HepG2 (cell line): ENCODE measurements at regions not wholly inside any gene's neighbourhood (a gene's known extent, or its start where the extent isn't known, plus 50 kb on each side); places are given as distances from the start of the nearest gene placed in this dataset.

Experiments
- ATAD3A ChIP-seq: sonication (generic); formaldehyde crosslinking; IDR thresholded peaks from 2 replicates; pipeline ENCODE4 v1.4.0; 2020; ENCODE audit warnings: missing genetic modification reagents
- GABPB1 ChIP-seq: IDR thresholded peaks from 2 replicates; pipeline ENCODE4 v1.6.1; 2016; ENCODE audit warnings: mild to moderate bottlenecking, missing genetic modification reagents, moderate library complexity, missing compliant biosample characterization
- GZF1 ChIP-seq: sonication (generic); formaldehyde crosslinking; IDR thresholded peaks from 2 replicates; pipeline ENCODE4 v1.5.1; 2020; ENCODE audit warnings: mild to moderate bottlenecking, missing genetic modification reagents
- HHEX ChIP-seq: IDR thresholded peaks from 2 replicates; pipeline ENCODE4 v1.6.1; 2016; ENCODE audit warnings: control low read depth
- MTA3 ChIP-seq: sonication (generic); formaldehyde crosslinking; IDR thresholded peaks from 2 replicates; pipeline ENCODE4 v1.4.0; 2020; ENCODE audit warnings: missing genetic modification reagents
- RCOR2 ChIP-seq: IDR thresholded peaks from 2 replicates; pipeline ENCODE4 v1.6.1; 2016; ENCODE audit warnings: missing biosample characterization, missing genetic modification reagents
- SNAPC2 ChIP-seq: sonication (generic); formaldehyde crosslinking; IDR thresholded peaks from 2 replicates; pipeline ENCODE4 v1.8.1; 2022; ENCODE audit warnings: mild to moderate bottlenecking, missing genetic modification reagents
- STAT5B ChIP-seq: sonication (generic); formaldehyde crosslinking; IDR thresholded peaks from 2 replicates; pipeline ENCODE4 v1.4.0; 2020; ENCODE audit warnings: missing genetic modification reagents
- SYNCRIP ChIP-seq: fragments of 200-400 bp; formaldehyde crosslinking; IDR thresholded peaks from 2 replicates; pipeline ENCODE4 v1.6.1; 2018; ENCODE audit warnings: mild to moderate bottlenecking, low read depth, low read length; ENCODE audit not compliant: insufficient read depth
- TBX3 ChIP-seq: fragments of 450-650 bp; IDR thresholded peaks from 2 replicates; pipeline ENCODE4 v1.6.1; 2017; ENCODE audit warnings: antibody characterized with exemption, mild to moderate bottlenecking, inconsistent platforms, borderline replicate concordance
- ZNF207 ChIP-seq: fragments of 450-650 bp; IDR thresholded peaks from 2 replicates; pipeline ENCODE4 v1.6.1; 2016; ENCODE audit warnings: antibody characterized with exemption, borderline replicate concordance
- ZNF746 ChIP-seq: sonication (generic); formaldehyde crosslinking; IDR thresholded peaks from 2 replicates; pipeline ENCODE4 v1.8.0; 2022; ENCODE audit warnings: mild to moderate bottlenecking, missing genetic modification reagents
- ZSCAN12 ChIP-seq: sonication (generic); formaldehyde crosslinking; IDR thresholded peaks from 2 replicates; pipeline ENCODE4 v1.9.0; 2021; ENCODE audit warnings: mild to moderate bottlenecking, missing genetic modification reagents
- ZSCAN25 ChIP-seq: sonication (generic); formaldehyde crosslinking; IDR thresholded peaks from 2 replicates; pipeline ENCODE4 v1.8.0; 2022; ENCODE audit warnings: mild to moderate bottlenecking, missing genetic modification reagents
- TF ChIP-seq, protein P1 (sequence below): sonication (generic); formaldehyde crosslinking; IDR thresholded peaks from 2 replicates; pipeline ENCODE4 v1.4.0; 2020; ENCODE audit warnings: missing genetic modification reagents
- TF ChIP-seq, protein P2 (sequence below): sonication (generic); formaldehyde crosslinking; IDR thresholded peaks from 2 replicates; pipeline ENCODE4 v1.5.0; 2020; ENCODE audit warnings: mild to moderate bottlenecking, missing genetic modification reagents, borderline replicate concordance
- TF ChIP-seq, protein P3 (sequence below): sonication (generic); formaldehyde crosslinking; IDR thresholded peaks from 2 replicates; pipeline ENCODE4 v1.4.0; 2020; ENCODE audit warnings: mild to moderate bottlenecking, missing genetic modification reagents
- TF ChIP-seq, protein P4 (sequence below): sonication (generic); formaldehyde crosslinking; IDR thresholded peaks from 2 replicates; pipeline ENCODE4 v1.8.0; 2022; ENCODE audit warnings: mild to moderate bottlenecking, missing genetic modification reagents, borderline replicate concordance
- TF ChIP-seq, protein P5 (sequence below): IDR thresholded peaks from 2 replicates; pipeline ENCODE4 v1.6.1; 2016; ENCODE audit warnings: mild to moderate bottlenecking, missing biosample characterization, missing genetic modification reagents
- TF ChIP-seq, protein P6 (sequence below): sonication (generic); formaldehyde crosslinking; IDR thresholded peaks from 2 replicates; pipeline ENCODE4 v1.4.0; 2020; ENCODE audit warnings: missing genetic modification reagents

DNA sequence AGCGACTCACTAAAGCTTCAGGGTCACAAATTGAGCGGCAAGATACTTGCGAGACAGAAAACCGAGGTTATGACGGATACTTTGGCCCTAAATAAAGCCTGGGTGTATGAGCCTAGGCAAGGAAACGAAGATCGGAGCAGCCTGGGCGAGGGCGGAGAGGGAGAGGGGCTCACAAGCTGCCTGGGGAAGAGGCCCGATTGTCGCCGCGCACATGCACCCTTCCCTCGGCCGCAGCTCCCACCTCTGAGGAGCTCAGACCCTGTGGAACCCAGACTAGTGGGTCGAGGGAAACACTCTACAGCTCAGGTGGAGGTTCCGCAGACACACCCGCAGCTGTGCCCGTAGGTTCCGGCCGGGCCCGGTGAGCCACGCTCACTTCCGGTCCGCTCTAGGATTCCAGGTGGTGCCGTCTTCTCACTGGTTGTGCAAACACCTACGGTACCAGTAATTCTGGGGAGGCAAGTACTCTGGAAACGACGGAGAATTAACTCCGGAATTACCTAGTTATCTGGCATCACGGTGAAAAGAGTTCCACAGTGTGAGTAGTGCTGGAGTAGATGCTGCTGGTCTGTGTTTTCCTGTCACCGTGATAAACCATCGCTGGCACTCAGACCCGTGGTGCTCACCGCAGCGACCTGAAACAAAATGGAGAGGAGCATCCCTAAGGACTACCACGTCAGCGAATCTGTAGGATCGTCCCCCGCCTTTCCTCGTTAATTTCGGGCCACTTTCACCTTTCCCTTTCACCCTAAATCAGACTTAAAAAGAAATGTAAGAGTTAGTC is 61.5 kb downstream of the GPX5 start (continued):
- TF ChIP-seq GABPB1 (CRISPR knock-in tag) (peak; percentile 100), STAT5B (CRISPR knock-in tag) (no peak), SNAPC2 (CRISPR knock-in tag) (peak; percentile 80; the same call in 1 of the 2 replicates), GZF1 (CRISPR knock-in tag) (peak; percentile 51; the same call in 1 of the 2 replicates), MTA3 (CRISPR knock-in tag) (no peak), SYNCRIP (no peak), ZNF207 (no peak), ATAD3A (no peak), ZSCAN12 (CRISPR knock-in tag) (no peak), RCOR2 (no peak), ZNF746 (CRISPR knock-in tag) (peak; percentile 78), TBX3 (no peak), HHEX (no peak), ZSCAN25 (CRISPR knock-in tag) (peak; percentile 83)
- TF ChIP-seq, protein P1, sequence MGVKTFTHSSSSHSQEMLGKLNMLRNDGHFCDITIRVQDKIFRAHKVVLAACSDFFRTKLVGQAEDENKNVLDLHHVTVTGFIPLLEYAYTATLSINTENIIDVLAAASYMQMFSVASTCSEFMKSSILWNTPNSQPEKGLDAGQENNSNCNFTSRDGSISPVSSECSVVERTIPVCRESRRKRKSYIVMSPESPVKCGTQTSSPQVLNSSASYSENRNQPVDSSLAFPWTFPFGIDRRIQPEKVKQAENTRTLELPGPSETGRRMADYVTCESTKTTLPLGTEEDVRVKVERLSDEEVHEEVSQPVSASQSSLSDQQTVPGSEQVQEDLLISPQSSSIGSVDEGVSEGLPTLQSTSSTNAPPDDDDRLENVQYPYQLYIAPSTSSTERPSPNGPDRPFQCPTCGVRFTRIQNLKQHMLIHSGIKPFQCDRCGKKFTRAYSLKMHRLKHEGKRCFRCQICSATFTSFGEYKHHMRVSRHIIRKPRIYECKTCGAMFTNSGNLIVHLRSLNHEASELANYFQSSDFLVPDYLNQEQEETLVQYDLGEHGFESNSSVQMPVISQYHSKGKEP (CRISPR knock-in tag), result no peak; the same call in 1 of the 2 replicates
- TF ChIP-seq, protein P2, sequence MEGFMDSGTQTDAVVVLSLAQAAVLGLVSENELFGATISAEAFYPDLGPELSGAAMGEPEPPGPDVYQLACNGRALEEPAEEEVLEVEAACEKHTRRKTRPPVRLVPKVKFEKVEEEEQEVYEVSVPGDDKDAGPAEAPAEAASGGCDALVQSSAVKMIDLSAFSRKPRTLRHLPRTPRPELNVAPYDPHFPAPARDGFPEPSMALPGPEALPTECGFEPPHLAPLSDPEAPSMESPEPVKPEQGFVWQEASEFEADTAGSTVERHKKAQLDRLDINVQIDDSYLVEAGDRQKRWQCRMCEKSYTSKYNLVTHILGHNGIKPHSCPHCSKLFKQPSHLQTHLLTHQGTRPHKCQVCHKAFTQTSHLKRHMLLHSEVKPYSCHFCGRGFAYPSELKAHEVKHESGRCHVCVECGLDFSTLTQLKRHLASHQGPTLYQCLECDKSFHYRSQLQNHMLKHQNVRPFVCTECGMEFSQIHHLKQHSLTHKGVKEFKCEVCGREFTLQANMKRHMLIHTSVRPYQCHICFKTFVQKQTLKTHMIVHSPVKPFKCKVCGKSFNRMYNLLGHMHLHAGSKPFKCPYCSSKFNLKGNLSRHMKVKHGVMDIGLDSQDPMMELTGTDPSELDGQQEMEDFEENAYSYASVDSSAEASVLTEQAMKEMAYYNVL (CRISPR knock-in tag), result peak; percentile 71; the same call in 1 of the 2 replicates
- TF ChIP-seq, protein P3, sequence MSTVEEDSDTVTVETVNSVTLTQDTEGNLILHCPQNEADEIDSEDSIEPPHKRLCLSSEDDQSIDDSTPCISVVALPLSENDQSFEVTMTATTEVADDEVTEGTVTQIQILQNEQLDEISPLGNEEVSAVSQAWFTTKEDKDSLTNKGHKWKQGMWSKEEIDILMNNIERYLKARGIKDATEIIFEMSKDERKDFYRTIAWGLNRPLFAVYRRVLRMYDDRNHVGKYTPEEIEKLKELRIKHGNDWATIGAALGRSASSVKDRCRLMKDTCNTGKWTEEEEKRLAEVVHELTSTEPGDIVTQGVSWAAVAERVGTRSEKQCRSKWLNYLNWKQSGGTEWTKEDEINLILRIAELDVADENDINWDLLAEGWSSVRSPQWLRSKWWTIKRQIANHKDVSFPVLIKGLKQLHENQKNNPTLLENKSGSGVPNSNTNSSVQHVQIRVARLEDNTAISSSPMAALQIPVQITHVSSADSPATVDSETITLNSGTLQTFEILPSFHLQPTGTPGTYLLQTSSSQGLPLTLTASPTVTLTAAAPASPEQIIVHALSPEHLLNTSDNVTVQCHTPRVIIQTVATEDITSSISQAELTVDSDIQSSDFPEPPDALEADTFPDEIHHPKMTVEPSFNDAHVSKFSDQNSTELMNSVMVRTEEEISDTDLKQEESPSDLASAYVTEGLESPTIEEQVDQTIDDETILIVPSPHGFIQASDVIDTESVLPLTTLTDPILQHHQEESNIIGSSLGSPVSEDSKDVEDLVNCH, result no peak; the same call in 1 of the 2 replicates
- TF ChIP-seq, protein P4, sequence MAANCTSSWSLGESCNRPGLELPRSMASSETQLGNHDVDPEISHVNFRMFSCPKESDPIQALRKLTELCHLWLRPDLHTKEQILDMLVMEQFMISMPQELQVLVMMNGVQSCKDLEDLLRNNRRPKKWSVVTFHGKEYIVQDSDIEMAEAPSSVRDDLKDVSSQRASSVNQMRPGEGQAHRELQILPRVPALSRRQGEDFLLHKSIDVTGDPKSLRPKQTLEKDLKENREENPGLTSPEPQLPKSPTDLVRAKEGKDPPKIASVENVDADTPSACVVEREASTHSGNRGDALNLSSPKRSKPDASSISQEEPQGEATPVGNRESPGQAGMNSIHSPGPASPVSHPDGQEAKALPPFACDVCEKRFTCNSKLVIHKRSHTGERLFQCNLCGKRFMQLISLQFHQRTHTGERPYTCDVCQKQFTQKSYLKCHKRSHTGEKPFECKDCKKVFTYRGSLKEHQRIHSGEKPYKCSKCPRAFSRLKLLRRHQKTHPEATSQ (CRISPR knock-in tag), result peak; percentile 64; the same call in 1 of the 2 replicates
- TF ChIP-seq, protein P5, sequence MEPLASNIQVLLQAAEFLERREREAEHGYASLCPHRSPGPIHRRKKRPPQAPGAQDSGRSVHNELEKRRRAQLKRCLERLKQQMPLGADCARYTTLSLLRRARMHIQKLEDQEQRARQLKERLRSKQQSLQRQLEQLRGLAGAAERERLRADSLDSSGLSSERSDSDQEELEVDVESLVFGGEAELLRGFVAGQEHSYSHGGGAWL, result peak; percentile 93
- TF ChIP-seq, protein P6, sequence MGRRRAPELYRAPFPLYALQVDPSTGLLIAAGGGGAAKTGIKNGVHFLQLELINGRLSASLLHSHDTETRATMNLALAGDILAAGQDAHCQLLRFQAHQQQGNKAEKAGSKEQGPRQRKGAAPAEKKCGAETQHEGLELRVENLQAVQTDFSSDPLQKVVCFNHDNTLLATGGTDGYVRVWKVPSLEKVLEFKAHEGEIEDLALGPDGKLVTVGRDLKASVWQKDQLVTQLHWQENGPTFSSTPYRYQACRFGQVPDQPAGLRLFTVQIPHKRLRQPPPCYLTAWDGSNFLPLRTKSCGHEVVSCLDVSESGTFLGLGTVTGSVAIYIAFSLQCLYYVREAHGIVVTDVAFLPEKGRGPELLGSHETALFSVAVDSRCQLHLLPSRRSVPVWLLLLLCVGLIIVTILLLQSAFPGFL (CRISPR knock-in tag), result no peak
